ENCODE measurements at regions not wholly inside any gene's neighbourhood (a gene's known extent, or its start where the extent isn't known, plus 50 kb on each side); places are given as distances from the start of the nearest gene placed in this dataset.
"Not testable (repeated sequence)": the region's sequence is repeated elsewhere in the genome, so short reads cannot be mapped to it uniquely, and the experiment has no call there.

- DNase-seq (ENCODE audit: low spot score), result no peak
Measured at GRCh38 chr12:23361971-23362370, 587.5 kb downstream of the SOX5 start.

- no peak for DNase-seq (ENCODE audit: low spot score)
Measured at GRCh38 chr12:23368590-23368989, 580.9 kb downstream of the SOX5 start.

GRCh38 chr12:23375621-23376020 lies 573.8 kb downstream of the SOX5 start:
- DNase-seq (ENCODE audit: low spot score), result no peak

DNA sequence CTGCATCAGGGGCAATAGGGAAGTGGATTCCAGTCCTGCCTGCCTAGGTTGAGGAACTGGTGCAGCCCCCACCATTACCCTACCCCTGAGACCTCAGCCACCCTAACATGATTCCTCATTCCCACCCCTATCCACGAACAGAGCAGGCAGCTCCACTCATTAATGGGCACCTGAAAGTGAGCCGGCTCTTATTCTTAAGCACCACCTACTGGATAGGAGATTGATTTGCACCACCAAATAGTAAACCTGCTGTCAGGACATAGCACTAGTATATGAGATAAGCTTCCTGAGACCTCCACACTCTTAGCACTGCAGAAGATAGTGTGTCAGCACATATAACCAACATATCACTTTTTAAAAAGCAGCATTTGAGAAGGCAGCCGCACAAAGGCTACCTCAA lies 573.2 kb downstream of the SOX5 start:
- DNase-seq (ENCODE audit: low spot score), result no peak

DNA sequence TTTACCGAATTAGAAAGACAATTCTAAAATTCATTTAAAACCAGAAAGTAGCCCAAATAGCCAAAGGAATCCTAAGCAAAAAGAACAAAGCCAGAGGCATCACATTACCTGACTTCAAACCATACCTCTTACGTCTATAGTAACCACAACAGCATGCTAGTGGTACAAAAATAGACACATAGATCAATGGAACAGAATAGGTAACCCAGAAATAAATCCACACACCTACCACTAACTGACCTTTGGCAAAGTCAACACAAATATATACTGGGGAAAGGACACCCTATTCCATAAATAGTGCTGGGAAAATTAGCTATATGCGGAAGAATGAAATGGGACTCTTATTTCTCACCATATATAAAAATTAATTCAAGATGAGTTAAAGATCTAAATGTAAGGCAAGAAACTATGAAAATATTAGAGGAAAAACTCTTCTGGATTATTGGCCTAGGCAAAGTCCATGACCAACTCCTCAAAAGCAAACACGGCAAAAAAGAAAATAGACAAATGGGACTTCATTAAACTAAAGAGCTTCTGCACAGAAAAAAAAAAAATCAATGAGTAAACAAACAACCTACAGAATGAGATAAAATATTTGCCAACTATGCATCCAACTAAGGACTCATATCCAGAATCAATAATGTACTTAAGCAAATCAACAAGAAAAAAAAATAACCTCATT lies 568.9 kb downstream of the SOX5 start:
- no peak for DNase-seq (ENCODE audit: low spot score)

GRCh38 chr12:23388898-23389297 lies 560.6 kb downstream of the SOX5 start:
- DNase-seq (ENCODE audit: low spot score), result not testable (repeated sequence)

DNA sequence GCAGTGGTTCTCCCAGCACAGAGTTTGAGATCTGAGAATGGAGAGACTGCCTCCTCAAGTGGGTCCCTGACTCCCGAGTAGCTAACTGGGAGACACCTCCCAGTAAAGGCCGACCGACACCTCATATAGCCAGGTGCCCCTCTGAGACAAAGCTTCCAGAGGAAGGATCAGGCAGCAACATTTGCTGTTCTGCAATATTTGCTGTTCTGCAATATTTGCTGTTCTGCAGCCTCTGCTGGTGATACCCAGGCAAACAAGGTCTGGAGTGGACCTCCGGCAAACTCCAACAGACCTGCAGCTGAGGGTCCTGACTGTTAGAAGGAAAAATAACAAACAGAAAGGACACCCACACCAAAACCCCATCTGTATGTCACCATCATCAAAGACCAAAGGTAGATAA lies 560.2 kb downstream of the SOX5 start:
- DNase-seq (ENCODE audit: low spot score), result not testable (repeated sequence)

GRCh38 chr12:23399402-23399933 lies 550.0 kb downstream of the SOX5 start:
- DNase-seq (ENCODE audit: low spot score), result no peak

DNA sequence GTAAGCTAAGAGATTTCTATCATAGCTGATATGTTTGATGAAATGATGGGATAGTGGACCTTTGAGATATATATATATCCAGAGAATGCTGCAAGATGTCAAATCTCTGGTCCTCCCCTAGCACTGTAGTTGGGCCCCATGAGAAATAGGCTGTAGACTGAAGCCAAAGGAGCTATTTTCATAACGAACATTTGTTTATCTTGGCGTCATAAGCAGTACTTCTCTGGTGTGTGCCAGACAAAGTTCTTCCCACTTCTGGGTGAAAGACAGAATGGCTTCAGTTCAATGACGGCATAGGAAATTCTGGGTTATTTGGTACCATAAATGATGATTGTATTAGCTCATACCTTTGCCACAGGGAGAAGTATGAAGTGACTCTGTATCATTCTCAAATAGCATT lies 534.3 kb downstream of the SOX5 start:
- no peak for DNase-seq (ENCODE audit: low spot score)

DNA sequence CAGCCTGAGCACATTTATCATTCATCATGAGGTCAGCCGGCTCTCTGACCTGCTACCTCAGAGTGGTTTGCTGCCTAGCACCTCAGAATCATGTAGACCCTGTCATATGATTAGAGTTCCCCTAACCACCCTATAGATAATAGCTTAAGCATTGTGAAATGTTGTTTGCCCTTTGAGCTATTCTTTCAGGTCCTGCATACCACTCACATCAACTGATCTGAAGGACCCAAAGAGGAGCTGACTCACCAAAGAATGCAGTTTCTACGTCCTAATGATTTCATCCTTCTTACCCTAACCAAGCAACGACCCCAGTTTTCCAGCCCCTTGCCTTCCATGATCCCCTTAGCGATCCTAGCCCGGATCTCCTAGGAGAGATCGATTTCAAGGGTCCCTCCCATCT lies 527.9 kb downstream of the SOX5 start:
- DNase-seq (ENCODE audit: low spot score), result no peak

GRCh38 chr12:23423097-23423687 lies 526.3 kb downstream of the SOX5 start:
- DNase-seq (ENCODE audit: low spot score), result no peak

DNA sequence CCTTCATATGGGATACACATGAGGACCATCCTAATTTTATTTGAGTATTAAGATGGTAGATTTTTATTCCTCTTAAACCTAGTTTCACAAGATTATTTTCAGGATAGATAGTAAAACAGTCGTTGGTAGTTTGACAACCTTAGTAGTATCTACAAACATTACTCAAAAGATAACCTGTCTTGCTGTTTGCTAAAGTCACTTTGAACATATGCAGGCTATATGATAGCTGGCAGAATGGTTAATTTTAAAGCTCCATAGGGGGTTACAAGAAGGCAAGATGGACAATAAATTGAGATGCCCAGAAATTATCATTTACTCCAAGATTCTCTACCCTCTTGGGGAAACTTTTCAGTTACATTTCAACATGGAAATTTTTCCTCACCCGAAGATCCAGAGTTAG lies 525.7 kb downstream of the SOX5 start:
- no peak for DNase-seq (ENCODE audit: low spot score)

GRCh38 chr12:23424685-23425084 lies 524.8 kb downstream of the SOX5 start:
- DNase-seq (ENCODE audit: low spot score), result no peak

DNA sequence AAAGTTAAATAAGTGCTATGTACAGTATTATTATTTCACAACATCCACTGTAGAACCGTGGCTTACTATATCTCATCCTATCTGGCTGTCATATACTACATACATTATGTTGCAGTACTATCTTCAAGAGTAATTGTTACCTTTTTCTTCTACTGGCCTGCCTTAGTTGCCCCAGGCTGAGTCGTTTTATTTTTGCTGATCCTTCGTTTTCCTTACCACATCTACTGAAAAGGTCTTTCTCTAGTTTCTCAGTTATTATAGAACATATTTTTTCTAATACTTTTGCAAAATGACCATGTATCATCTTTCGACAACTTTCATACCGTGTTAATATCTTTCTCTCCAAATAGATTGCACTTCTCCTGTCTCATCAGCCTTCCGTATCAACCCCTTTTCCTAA lies 523.1 kb downstream of the SOX5 start:
- no peak for DNase-seq (ENCODE audit: low spot score)

DNA sequence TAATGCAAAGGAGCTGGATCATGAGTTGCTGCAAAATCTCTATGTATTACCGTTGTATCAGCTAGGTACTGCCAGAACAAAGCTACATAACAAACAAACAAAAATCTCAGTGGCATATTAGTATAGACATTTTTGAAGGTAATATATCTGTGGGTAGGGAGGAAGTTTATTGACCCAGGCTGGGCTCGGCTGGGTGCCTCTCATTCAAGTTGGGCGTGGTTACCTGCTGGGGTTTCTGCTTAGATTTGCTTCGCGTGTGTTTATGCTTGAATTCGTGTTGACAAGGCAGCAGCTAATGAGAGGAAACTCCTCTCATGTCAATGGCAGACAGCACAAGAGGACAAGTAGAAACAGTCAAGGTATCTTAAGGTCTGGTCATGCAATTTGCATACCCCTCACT lies 520.7 kb downstream of the SOX5 start:
- DNase-seq (ENCODE audit: low spot score), result no peak

DNA sequence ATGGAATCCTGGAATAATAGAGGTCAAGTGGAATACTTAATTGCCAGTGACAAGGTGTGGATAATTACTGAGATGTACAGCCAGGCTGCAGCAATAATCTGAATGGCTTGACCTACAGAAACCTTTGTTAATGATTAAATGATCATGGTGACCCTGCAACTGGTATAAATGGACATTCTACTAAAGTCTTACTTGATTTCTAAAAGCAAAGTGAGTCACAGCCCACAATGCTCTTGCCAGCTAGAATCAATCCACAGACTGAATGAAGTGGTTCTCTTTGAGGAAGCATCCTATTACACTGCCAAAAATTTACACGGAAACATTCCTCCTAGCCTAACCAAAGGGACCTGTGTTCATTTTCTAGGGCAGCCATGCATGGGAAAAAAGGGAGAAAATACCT lies 518.5 kb downstream of the SOX5 start:
- no peak for DNase-seq (ENCODE audit: low spot score)

DNA sequence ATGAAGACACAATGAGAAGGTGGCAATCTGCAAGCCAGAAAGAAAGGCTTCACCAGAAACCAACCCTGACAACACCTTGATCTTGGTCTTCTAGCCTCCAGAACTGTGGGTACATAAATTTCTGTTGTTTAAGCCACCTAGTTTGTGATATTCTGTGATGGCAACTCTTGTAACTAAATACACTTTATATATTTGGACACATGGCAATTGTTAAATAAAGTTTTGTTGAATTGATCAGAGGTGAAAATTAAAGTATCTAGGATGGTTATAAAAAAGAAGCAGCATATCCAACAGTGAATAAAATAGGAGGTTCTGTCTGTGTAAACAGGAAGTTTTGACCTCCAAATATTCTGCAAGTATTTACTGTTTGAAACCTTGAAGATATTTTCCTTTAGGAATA lies 516.3 kb downstream of the SOX5 start:
- DNase-seq (ENCODE audit: low spot score), result no peak

- no peak for DNase-seq (ENCODE audit: low spot score)
Measured at GRCh38 chr12:23434154-23434553, 515.3 kb downstream of the SOX5 start.

DNA sequence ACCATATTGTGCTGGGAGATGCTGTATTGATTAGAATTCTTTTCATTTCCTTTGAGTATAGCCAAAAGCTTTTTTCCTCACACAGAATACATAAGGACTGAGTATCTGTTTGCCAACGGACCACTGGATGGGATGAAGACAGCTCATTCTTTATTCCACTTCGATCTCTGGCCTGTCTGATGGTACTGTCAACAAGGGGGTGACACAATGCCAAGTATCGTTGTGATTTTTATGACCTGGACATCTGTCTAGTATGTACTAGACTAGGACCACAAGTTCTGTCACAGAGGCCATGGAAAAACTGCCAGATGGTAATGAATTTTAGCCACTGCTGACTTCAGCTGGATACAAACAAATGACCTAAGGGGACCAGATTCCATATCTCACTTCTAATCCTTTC lies 502.7 kb downstream of the SOX5 start:
- no peak for DNase-seq (ENCODE audit: low spot score)

- no peak for DNase-seq (ENCODE audit: low spot score)
Measured at GRCh38 chr12:23450810-23451209, 498.7 kb downstream of the SOX5 start.

DNA sequence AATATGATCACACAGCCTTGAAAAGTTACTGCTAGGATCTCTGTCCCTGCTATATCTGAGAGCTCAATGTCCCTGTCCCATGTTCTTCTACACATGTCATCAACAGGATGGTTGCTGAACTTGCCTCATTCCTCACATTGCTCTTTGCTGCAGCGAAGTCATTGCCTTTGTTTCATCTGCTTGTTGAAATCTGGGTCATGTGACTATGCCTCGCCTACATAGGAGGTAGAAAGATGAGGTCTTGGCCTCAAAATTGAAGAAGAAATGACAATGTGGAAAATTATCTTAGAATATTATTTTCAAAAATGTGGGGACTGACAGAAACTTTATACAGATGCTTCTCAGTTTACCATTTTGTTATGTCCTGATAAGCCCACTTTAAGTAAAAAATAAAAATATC lies 494.2 kb downstream of the SOX5 start:
- no peak for DNase-seq (ENCODE audit: low spot score)

DNA sequence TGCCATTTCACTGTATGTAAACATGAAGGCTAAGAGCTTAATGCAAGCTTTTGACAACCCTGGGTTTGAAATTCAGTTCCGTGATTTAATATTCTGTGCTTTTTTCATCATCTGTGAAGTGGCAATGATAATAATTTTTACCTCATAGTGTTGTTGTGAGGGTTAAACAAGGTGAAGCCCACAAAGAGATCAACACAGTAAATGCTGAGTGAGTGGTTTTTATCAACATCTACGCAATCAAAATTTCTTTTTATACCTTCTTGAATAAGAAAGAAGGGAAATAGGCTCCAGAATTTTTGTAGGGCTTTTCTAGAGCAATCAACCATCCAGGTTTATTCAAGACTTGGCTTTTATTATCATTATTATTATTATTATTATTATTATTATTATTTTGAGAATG lies 490.8 kb downstream of the SOX5 start:
- DNase-seq (ENCODE audit: low spot score), result no peak

DNA sequence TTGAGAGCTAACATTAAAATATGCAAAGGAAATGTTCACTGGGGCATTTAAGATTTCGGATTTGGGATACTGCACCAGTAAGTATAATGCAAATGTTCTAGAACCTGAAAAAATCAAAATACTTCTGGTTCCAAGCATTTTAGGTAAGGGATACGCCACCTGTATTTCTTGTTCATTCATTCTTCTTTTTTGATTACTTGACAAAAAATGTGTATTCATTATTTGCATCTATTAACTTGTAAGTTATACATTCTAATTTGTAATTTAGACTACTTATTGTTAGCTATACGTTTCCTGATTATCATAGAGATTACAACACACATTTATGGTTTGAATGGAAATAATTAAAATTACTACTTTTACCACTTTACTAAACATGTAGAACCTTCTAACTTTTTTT lies 486.9 kb downstream of the SOX5 start:
- no peak for DNase-seq (ENCODE audit: low spot score)

GRCh38 chr12:23463172-23463571 lies 486.3 kb downstream of the SOX5 start:
- no peak for DNase-seq (ENCODE audit: low spot score)

All from HuH-7.5 (cell line).